ENCODE measurements at regions not wholly inside any gene's neighbourhood (a gene's known extent, or its start where the extent isn't known, plus 50 kb on each side); places are given as distances from the start of the nearest gene placed in this dataset.

DNA sequence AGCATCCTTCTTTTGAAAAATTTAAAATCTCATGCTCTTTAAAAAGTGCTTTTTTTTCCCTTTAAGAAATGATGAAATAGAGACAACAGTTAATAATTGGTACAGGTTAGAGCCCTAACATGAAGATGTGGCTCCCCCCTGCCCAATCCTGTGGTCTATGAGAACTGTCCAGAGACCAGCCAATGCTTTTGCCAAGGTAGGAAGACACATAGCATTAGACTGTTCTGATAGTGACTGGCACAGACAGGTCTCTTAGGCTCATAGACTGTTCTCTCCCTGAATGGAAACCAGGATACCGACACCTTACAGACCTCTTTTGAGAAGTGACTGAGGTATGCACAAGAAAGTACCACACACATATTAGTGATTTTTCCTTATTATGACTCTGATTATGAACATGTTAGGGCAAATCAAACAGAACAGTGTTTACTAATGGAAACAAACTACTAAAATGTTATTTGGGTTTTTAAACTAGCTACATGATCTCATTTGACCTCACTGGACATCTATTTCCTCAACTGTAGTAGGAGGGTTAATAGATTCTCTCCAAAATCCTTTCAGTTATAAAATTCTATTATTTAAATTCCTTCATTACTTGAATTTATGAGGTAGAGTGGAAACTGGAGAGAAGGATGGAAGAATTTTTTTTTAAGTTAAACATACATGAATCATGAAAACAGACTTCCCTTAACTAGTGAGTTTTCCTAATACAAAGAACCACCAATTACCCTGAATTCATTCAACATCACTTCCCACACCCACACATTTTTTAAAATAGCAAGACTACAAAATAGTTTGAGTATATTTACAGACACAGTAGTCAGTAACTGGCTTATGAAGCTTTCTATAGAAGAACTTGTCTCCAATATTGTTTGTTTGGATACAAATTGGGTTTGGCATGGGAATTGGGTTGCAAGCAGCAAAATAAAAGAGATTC lies 120.4 kb downstream of the OGFRL1 start (continued):
- no peak for TF ChIP-seq JUN (CRISPR knock-in tag; IDR thresholded peaks at IDR 0.05)
- TF ChIP-seq, protein P1, sequence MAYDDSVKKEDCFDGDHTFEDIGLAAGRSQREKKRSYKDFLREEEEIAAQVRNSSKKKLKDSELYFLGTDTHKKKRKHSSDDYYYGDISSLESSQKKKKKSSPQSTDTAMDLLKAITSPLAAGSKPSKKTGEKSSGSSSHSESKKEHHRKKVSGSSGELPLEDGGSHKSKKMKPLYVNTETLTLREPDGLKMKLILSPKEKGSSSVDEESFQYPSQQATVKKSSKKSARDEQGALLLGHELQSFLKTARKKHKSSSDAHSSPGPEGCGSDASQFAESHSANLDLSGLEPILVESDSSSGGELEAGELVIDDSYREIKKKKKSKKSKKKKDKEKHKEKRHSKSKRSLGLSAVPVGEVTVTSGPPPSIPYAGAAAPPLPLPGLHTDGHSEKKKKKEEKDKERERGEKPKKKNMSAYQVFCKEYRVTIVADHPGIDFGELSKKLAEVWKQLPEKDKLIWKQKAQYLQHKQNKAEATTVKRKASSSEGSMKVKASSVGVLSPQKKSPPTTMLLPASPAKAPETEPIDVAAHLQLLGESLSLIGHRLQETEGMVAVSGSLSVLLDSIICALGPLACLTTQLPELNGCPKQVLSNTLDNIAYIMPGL (CRISPR knock-in tag; IDR thresholded peaks at IDR 0.05), result no peak
- no peak for TF ChIP-seq NR3C1 (CRISPR knock-in tag; conservative IDR thresholded peaks at IDR 0.05; ENCODE audit: low read depth)
- no peak for TF ChIP-seq E2F4 (CRISPR knock-in tag; IDR thresholded peaks at IDR 0.05; ENCODE audit: borderline replicate concordance, low read depth)
- TF ChIP-seq CDX4 (CRISPR knock-in tag; IDR thresholded peaks at IDR 0.05; ENCODE audit: borderline replicate concordance), result no peak
- TF ChIP-seq CREB1 (CRISPR knock-in tag; IDR thresholded peaks at IDR 0.05), result no peak

GRCh38 chr6:71410164-71410566 lies 121.6 kb downstream of the OGFRL1 start:
- Mint-ChIP-seq H3K9me3 (no peaks in the 10 kb centered on the region), H3K4me1 (peaks cover 36% of the 10 kb centered on the region), H3K36me3 (peaks cover 3% of the 10 kb centered on the region; the same call in 1 of the 2 replicates), H3K4me3 (no peak overlapping the region), H3K27ac (no peak overlapping the region), H3K27me3 (ENCODE audit: low read depth) (no peaks in the 10 kb centered on the region; the same call in 1 of the 2 replicates)
- TF ChIP-seq KAT7 (CRISPR knock-in tag; IDR thresholded peaks at IDR 0.05; ENCODE audit: borderline replicate concordance) (no peak), FOXJ3 (CRISPR knock-in tag; IDR thresholded peaks at IDR 0.05; ENCODE audit: borderline replicate concordance) (no peak), CTCF (IDR thresholded peaks at IDR 0.05) (no peak), NR2C2 (CRISPR knock-in tag; IDR thresholded peaks at IDR 0.05) (no peak)
- TF ChIP-seq, protein P2, sequence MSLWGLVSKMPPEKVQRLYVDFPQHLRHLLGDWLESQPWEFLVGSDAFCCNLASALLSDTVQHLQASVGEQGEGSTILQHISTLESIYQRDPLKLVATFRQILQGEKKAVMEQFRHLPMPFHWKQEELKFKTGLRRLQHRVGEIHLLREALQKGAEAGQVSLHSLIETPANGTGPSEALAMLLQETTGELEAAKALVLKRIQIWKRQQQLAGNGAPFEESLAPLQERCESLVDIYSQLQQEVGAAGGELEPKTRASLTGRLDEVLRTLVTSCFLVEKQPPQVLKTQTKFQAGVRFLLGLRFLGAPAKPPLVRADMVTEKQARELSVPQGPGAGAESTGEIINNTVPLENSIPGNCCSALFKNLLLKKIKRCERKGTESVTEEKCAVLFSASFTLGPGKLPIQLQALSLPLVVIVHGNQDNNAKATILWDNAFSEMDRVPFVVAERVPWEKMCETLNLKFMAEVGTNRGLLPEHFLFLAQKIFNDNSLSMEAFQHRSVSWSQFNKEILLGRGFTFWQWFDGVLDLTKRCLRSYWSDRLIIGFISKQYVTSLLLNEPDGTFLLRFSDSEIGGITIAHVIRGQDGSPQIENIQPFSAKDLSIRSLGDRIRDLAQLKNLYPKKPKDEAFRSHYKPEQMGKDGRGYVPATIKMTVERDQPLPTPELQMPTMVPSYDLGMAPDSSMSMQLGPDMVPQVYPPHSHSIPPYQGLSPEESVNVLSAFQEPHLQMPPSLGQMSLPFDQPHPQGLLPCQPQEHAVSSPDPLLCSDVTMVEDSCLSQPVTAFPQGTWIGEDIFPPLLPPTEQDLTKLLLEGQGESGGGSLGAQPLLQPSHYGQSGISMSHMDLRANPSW (CRISPR knock-in tag; conservative IDR thresholded peaks at IDR 0.05; ENCODE audit: low read depth), result no peak
- ATAC-seq (no peak), DNase-seq (ENCODE audit: low spot score) (no peak)
- ChIA-PET POLR2A (no interaction called here), CTCF (no interaction called here)

GRCh38 chr6:71410681-71411080 lies 122.1 kb downstream of the OGFRL1 start:
- ATAC-seq (no peak), DNase-seq (ENCODE audit: low spot score) (no peak)
- H3K9me3 Mint-ChIP-seq, result no peaks in the 10 kb centered on the region
- peaks cover 31% of the 10 kb centered on the region for H3K4me1 Mint-ChIP-seq
- POLR2A ChIA-PET, result no interaction called here
- no peaks in the 10 kb centered on the region; the same call in 1 of the 2 replicates for H3K27me3 Mint-ChIP-seq (ENCODE audit: low read depth)
- peaks cover 8% of the 10 kb centered on the region; the same call in 1 of the 2 replicates for H3K36me3 Mint-ChIP-seq
- CTCF ChIA-PET, result interaction anchor here (0.6 kb wide), 1 partner anchor 294 kb away, joined by 3 read pairs; no protein-coding TSS in a partner anchor
- H3K4me3 Mint-ChIP-seq, result no peak overlapping the region
- H3K27ac Mint-ChIP-seq, result no peak overlapping the region
- TF ChIP-seq MYBL2 (CRISPR knock-in tag; IDR thresholded peaks at IDR 0.05) (no peak), KAT7 (CRISPR knock-in tag; IDR thresholded peaks at IDR 0.05; ENCODE audit: borderline replicate concordance) (no peak), ATF1 (CRISPR knock-in tag; IDR thresholded peaks at IDR 0.05) (no peak), CREB1 (CRISPR knock-in tag; IDR thresholded peaks at IDR 0.05) (no peak), ERG (CRISPR knock-in tag; IDR thresholded peaks at IDR 0.05) (no peak), SOX15 (CRISPR knock-in tag; IDR thresholded peaks at IDR 0.05) (no peak), NR2C2 (CRISPR knock-in tag; IDR thresholded peaks at IDR 0.05) (no peak)
- TF ChIP-seq, protein P3, sequence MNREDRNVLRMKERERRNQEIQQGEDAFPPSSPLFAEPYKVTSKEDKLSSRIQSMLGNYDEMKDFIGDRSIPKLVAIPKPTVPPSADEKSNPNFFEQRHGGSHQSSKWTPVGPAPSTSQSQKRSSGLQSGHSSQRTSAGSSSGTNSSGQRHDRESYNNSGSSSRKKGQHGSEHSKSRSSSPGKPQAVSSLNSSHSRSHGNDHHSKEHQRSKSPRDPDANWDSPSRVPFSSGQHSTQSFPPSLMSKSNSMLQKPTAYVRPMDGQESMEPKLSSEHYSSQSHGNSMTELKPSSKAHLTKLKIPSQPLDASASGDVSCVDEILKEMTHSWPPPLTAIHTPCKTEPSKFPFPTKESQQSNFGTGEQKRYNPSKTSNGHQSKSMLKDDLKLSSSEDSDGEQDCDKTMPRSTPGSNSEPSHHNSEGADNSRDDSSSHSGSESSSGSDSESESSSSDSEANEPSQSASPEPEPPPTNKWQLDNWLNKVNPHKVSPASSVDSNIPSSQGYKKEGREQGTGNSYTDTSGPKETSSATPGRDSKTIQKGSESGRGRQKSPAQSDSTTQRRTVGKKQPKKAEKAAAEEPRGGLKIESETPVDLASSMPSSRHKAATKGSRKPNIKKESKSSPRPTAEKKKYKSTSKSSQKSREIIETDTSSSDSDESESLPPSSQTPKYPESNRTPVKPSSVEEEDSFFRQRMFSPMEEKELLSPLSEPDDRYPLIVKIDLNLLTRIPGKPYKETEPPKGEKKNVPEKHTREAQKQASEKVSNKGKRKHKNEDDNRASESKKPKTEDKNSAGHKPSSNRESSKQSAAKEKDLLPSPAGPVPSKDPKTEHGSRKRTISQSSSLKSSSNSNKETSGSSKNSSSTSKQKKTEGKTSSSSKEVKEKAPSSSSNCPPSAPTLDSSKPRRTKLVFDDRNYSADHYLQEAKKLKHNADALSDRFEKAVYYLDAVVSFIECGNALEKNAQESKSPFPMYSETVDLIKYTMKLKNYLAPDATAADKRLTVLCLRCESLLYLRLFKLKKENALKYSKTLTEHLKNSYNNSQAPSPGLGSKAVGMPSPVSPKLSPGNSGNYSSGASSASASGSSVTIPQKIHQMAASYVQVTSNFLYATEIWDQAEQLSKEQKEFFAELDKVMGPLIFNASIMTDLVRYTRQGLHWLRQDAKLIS (CRISPR knock-in tag; IDR thresholded peaks at IDR 0.05; ENCODE audit: borderline replicate concordance), result no peak
- TF ChIP-seq, protein P4, sequence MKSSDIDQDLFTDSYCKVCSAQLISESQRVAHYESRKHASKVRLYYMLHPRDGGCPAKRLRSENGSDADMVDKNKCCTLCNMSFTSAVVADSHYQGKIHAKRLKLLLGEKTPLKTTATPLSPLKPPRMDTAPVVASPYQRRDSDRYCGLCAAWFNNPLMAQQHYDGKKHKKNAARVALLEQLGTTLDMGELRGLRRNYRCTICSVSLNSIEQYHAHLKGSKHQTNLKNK (CRISPR knock-in tag; IDR thresholded peaks at IDR 0.05), result no peak
